H7 (cell line): ENCODE measurements at regions not wholly inside any gene's neighbourhood (a gene's known extent, or its start where the extent isn't known, plus 50 kb on each side); places are given as distances from the start of the nearest gene placed in this dataset.
"Not testable (repeated sequence)": the region's sequence is repeated elsewhere in the genome, so short reads cannot be mapped to it uniquely, and the experiment has no call there.

Experiments used
- DNase-seq: peaks from one replicate; pipeline ENCODE4 v3.0.0; 2012
- H3K27me3 ChIP-seq: 2 replicates; pipeline ENCODE4 v1.6.0; 2011; ENCODE audit warnings: mild to moderate bottlenecking, low read length; ENCODE audit not compliant: control insufficient read depth, insufficient read depth
- H3K36me3 ChIP-seq: replicated peaks from 2 replicates; pipeline ENCODE4 v1.5.1; 2011; ENCODE audit warnings: low read length; ENCODE audit not compliant: control insufficient read depth, insufficient read depth
- H3K4me3 ChIP-seq: 2 replicates; pipeline ENCODE4 v1.5.1; 2011; ENCODE audit warnings: low read depth, mild to moderate bottlenecking, control low read depth, low read length, moderate library complexity; ENCODE audit not compliant: insufficient read depth

DNA sequence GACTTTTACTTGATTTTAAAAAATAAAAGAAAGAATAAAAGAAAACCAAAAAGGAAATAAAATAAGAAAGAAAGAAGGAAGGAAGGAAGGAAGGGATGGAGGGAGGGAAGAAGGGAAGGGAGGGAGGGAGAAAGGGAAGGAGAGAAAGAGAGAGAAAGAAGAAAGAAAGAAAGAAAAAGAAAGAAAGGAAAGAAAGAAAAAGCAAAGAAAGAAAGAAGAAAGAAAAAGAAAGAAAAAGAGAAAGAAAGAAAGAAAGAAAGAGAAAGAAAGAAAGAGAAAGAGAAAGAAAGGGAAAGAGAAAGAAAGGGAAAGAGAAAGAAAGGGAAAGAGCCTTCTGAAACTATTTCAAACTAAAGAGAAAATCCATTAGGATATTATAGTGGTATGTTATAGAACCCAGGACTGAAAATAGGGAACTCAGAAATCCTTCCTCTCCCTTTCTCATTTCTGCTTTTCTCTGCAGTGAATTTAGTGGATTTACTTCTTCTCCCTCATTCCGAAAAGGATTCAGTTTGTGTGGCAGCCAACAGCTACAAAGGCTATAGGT lies 414.7 kb upstream of the CCNG1 start:
- Histone ChIP-seq H3K36me3 (no peaks in the 10 kb centered on the region), H3K4me3 (no peak overlapping the region), H3K27me3 (no peaks in the 10 kb centered on the region)
- no peak for DNase-seq

- Histone ChIP-seq H3K27me3 (no peaks in the 10 kb centered on the region), H3K4me3 (no peak overlapping the region), H3K36me3 (no peaks in the 10 kb centered on the region)
- DNase-seq, result no peak
Observed at GRCh38 chr5:163023846-163024245, 413.5 kb upstream of the CCNG1 start.

DNA sequence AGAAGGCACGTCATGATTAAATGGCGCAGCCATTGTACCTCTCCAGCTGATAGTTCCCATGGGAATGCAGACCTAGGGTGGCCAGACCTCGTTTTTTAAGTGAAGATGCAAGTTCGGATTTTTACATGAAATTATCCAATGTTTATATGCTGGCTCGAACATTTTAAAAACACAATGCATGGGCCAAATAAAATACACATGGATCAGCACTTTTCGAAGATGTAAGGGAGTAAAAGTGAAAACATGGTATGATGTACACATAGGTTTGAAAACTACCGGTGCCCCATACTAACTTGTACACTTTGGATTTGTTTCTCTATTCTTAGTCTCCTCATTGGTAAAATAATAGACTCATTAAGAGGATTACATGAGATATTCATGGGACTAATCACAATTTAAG lies 412.5 kb upstream of the CCNG1 start:
- no peaks in the 10 kb centered on the region for H3K36me3 ChIP-seq
- no peak overlapping the region for H3K4me3 ChIP-seq
- DNase-seq, result no peak
- H3K27me3 ChIP-seq, result no peaks in the 10 kb centered on the region

DNA sequence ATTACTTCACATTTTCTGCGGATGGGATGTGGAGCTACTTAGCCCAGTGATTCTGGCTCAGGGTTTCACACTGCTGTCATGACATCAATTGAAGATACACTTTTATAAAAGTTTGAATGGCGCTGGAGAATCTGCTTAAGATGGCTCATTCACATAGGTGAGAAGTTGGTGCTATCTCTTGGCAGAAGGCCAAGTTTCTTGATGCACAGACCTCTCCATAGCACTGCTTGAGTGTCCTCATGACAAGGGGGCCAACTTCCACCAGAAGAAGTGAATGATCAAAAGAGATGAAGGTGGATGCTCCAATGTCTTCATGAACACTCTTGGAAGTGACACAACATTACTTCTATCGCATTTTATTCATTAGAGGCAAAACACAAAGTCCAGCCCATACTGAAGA lies 403.7 kb upstream of the CCNG1 start:
- DNase-seq, result no peak
- no peaks in the 10 kb centered on the region for H3K27me3 ChIP-seq
- no peaks in the 10 kb centered on the region for H3K36me3 ChIP-seq
- H3K4me3 ChIP-seq, result no peak overlapping the region

GRCh38 chr5:163041254-163041653 lies 396.1 kb upstream of the CCNG1 start:
- DNase-seq, result no peak
- no peaks in the 10 kb centered on the region for H3K27me3 ChIP-seq
- no peaks in the 10 kb centered on the region for H3K36me3 ChIP-seq
- H3K4me3 ChIP-seq, result no peak overlapping the region

- no peaks in the 10 kb centered on the region for H3K27me3 ChIP-seq
- H3K4me3 ChIP-seq, result no peak overlapping the region
- DNase-seq, result no peak
- H3K36me3 ChIP-seq, result no peaks in the 10 kb centered on the region
Observed at GRCh38 chr5:163079618-163080017, 357.8 kb upstream of the CCNG1 start.

- no peaks in the 10 kb centered on the region for H3K36me3 ChIP-seq
- H3K4me3 ChIP-seq, result no peak overlapping the region
- no peaks in the 10 kb centered on the region for H3K27me3 ChIP-seq
- DNase-seq, result no peak
Observed at GRCh38 chr5:163089230-163089629, 348.2 kb upstream of the CCNG1 start.

- Histone ChIP-seq H3K36me3 (no peaks in the 10 kb centered on the region), H3K4me3 (no peak overlapping the region), H3K27me3 (no peaks in the 10 kb centered on the region)
- DNase-seq, result no peak
Observed at GRCh38 chr5:163089926-163090325, 347.5 kb upstream of the CCNG1 start.

DNA sequence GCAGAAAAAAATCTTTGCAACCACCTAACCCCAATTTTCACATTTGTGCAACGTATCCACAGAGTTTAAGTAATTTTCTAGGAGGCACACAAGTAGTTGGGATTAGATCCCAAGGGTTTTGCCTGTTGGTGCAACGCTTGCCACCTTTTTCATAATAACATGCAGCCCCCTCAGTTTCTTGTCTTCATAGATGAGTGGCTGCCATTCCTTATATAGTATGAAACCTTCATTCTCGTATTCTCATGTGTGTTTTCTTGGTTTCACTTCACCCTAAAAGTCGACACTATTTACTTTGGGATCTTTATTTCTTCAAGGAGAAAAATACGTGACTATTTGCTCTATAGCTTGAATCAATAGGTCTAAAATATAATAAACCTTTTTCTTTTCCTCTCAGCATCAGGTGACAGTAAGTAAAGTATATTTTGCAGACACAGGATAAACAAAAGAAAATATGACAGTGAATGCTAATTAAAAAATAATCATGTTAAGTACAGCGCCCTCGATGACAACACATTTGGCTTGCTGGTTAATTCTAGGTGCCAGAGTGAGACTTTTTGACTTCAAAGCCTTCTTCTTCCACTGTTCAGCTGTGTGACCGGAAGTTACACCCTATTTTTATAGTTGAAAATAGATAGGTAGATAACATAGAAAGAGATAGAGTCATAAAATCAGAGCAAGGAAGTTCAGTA lies 342.8 kb upstream of the CCNG1 start:
- Histone ChIP-seq H3K27me3 (no peaks in the 10 kb centered on the region), H3K36me3 (no peaks in the 10 kb centered on the region), H3K4me3 (no peak overlapping the region)
- DNase-seq, result no peak

DNA sequence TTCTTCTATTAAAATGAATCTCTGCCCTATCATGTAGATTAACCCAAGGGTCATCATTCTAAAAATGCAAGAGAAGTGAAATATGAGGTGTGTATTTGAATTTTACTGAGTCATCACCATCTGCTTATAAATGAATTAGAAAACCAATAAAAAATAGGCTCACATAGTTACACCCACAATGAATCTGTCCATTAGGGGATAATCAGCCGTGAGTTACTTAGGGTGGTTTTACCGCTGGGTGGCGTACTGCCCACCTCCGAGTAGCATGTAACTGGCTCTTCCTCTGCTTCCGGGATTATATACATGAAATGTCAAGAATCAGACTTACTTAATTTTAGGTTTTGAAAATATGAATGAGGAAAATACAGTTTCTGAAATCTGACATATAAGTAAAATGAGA lies 332.9 kb upstream of the CCNG1 start:
- Histone ChIP-seq H3K4me3 (no peak overlapping the region), H3K36me3 (no peaks in the 10 kb centered on the region), H3K27me3 (no peaks in the 10 kb centered on the region)
- peak; percentile 19 for DNase-seq

DNA sequence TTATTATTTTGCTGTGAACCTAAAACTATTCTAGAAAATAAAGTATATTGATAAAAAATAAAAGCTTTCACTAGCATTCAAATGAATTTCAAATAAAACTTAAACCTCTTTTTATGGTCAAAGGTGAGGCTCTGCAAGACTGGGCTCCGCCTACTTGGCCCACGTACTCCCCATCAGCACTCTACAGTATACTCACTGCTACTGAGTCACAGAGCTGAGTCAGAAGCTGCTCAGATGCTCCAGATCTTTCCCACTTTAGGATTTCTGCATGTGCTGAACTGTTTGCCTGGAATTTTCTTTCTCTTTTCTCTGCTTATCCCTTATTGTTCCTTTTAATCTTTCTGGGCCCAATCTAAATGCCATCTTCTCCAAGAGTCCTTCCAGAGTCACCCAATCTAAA lies 331.9 kb upstream of the CCNG1 start:
- no peak for DNase-seq
- H3K36me3 ChIP-seq, result no peaks in the 10 kb centered on the region
- no peak overlapping the region for H3K4me3 ChIP-seq
- no peaks in the 10 kb centered on the region for H3K27me3 ChIP-seq

GRCh38 chr5:163106098-163106497 lies 331.3 kb upstream of the CCNG1 start:
- no peaks in the 10 kb centered on the region for H3K27me3 ChIP-seq
- no peak for DNase-seq
- H3K36me3 ChIP-seq, result no peaks in the 10 kb centered on the region
- no peak overlapping the region for H3K4me3 ChIP-seq

- H3K27me3 ChIP-seq, result no peaks in the 10 kb centered on the region
- H3K36me3 ChIP-seq, result no peaks in the 10 kb centered on the region
- H3K4me3 ChIP-seq, result no peak overlapping the region
- no peak for DNase-seq
Observed at GRCh38 chr5:163108351-163108750, 329.0 kb upstream of the CCNG1 start.

DNA sequence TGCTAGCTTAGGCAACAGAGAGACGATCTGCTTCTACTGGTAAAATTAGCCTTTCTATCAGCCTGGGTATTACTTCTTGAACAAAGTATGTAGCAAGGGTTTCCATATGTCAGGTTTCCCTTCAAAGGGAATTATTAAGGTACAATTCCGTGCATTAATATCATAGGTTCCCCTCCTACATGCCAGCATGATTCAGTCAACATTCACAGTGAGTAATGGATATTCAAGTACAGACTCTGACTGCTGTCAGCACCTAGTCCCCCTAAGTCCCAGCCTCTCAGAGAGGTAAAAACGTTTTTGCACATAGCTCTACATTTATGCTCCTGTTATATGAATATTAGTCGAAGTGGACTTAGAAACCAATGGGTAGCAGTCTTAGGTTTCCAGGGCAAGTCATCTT lies 322.4 kb upstream of the CCNG1 start:
- Histone ChIP-seq H3K4me3 (no peak overlapping the region), H3K36me3 (no peaks in the 10 kb centered on the region), H3K27me3 (no peaks in the 10 kb centered on the region)
- DNase-seq, result no peak

DNA sequence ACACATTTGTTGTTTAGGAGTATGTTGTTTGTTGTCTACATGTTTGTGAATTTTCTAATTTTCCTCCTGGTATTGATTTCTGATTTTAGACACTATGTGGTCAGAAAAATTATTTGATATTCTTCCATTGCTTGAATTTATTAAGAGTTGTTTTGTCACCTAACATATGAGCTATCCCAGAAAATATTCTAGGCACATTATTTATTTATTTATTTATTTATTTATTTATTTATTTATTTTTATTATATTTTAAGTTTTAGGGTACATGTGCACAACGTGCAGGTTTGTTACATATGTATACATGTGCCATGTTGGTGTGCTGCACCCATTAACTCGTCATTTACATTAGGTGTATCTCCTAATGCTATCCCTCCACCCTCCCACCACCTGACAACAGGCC lies 320.8 kb upstream of the CCNG1 start:
- not testable (repeated sequence) for DNase-seq, H3K27me3 ChIP-seq, H3K4me3 ChIP-seq, H3K36me3 ChIP-seq

- no peak for DNase-seq
- Histone ChIP-seq H3K27me3 (no peaks in the 10 kb centered on the region), H3K4me3 (no peak overlapping the region), H3K36me3 (no peaks in the 10 kb centered on the region)
Observed at GRCh38 chr5:163134061-163134460, 303.3 kb upstream of the CCNG1 start.
